H9 (cell line): ENCODE measurements at regions not wholly inside any gene's neighbourhood (a gene's known extent, or its start where the extent isn't known, plus 50 kb on each side); places are given as distances from the start of the nearest gene placed in this dataset.

ENCODE experiments used
- DNase-seq: peaks from one replicate; pipeline ENCODE4 v3.0.0-alpha.2; 2017
- H2AFZ ChIP-seq: one replicate; pipeline ENCODE4 v1.6.1; 2013; ENCODE audit warnings: mild to moderate bottlenecking, low read length, control low read depth, moderate library complexity
- H2AK5ac ChIP-seq: 2 replicates; pipeline ENCODE4 v1.6.1; 2013; ENCODE audit warnings: low read length, control low read depth, mixed read lengths; ENCODE audit not compliant: insufficient read length
- H2BK120ac ChIP-seq: one replicate; pipeline ENCODE4 v1.6.1; 2013; ENCODE audit warnings: low read depth, mild to moderate bottlenecking, low read length, control low read depth, inconsistent platforms; ENCODE audit not compliant: poor library complexity, severe bottlenecking
- H2BK12ac ChIP-seq: 2 replicates; pipeline ENCODE4 v1.6.1; 2013; ENCODE audit warnings: low read length, control low read depth, mixed read lengths, low read depth; ENCODE audit not compliant: insufficient read length
- H2BK15ac ChIP-seq: 2 replicates; pipeline ENCODE4 v1.6.1; 2013; ENCODE audit warnings: low read depth, low read length, control low read depth
- H2BK20ac ChIP-seq: one replicate; pipeline ENCODE4 v1.6.1; 2013; ENCODE audit warnings: low read depth, mild to moderate bottlenecking, low read length, control low read depth, inconsistent platforms; ENCODE audit not compliant: poor library complexity, severe bottlenecking
- H2BK5ac ChIP-seq: 2 replicates; pipeline ENCODE4 v1.6.1; 2013; ENCODE audit warnings: low read length, control low read depth, mixed read lengths; ENCODE audit not compliant: insufficient read length
- H3K14ac ChIP-seq: 2 replicates; pipeline ENCODE4 v1.6.1; 2013; ENCODE audit warnings: low read length, control low read depth; ENCODE audit not compliant: insufficient read depth
- H3K18ac ChIP-seq: 2 replicates; pipeline ENCODE4 v1.6.1; 2013; ENCODE audit warnings: low read depth, mild to moderate bottlenecking, mixed read lengths, low read length, control low read depth; ENCODE audit not compliant: insufficient read length
- H3K23ac ChIP-seq: 2 replicates; pipeline ENCODE4 v1.6.1; 2013; ENCODE audit warnings: low read length, control low read depth, mixed read lengths, low read depth; ENCODE audit not compliant: insufficient read length
- H3K23me2 ChIP-seq: 2 replicates; pipeline ENCODE4 v1.6.1; 2013; ENCODE audit warnings: low read depth, mild to moderate bottlenecking, mixed read lengths, low read length, control low read depth; ENCODE audit not compliant: insufficient read length, poor library complexity, severe bottlenecking
- H3K27ac ChIP-seq: 2 replicates; pipeline ENCODE4 v1.5.1; 2013; ENCODE audit warnings: low read length, control low read depth, mixed read lengths, low read depth; ENCODE audit not compliant: insufficient read length
- H3K27me3 ChIP-seq: 2 replicates; pipeline ENCODE4 v1.6.1; 2013; ENCODE audit warnings: low read length, control low read depth, inconsistent platforms; ENCODE audit not compliant: insufficient read depth
- H3K4ac ChIP-seq: 2 replicates; pipeline ENCODE4 v1.6.1; 2013; ENCODE audit warnings: low read depth, mild to moderate bottlenecking, control low read depth, inconsistent platforms, low read length, moderate library complexity
- H3K4me1 ChIP-seq: 2 replicates; pipeline ENCODE4 v1.6.1; 2013; ENCODE audit warnings: low read length, control low read depth, inconsistent platforms; ENCODE audit not compliant: insufficient read depth
- H3K4me2 ChIP-seq: 2 replicates; pipeline ENCODE4 v1.6.1; 2013; ENCODE audit warnings: low read length, control low read depth, mixed read lengths; ENCODE audit not compliant: insufficient read length, insufficient read depth
- H3K56ac ChIP-seq: 2 replicates; pipeline ENCODE4 v1.6.1; 2013; ENCODE audit warnings: low read depth, mild to moderate bottlenecking, mixed read lengths, low read length, control low read depth; ENCODE audit not compliant: insufficient read length
- H3K79me1 ChIP-seq: 2 replicates; pipeline ENCODE4 v1.6.1; 2013; ENCODE audit warnings: low read depth, mild to moderate bottlenecking, moderate library complexity, low read length, control low read depth, inconsistent platforms; ENCODE audit not compliant: insufficient read depth, poor library complexity, severe bottlenecking
- H3K79me2 ChIP-seq: 2 replicates; pipeline ENCODE4 v1.6.1; 2013; ENCODE audit warnings: low read length, control low read depth, inconsistent platforms; ENCODE audit not compliant: insufficient read depth
- H3K9ac ChIP-seq: 2 replicates; pipeline ENCODE4 v1.6.1; 2013; ENCODE audit warnings: low read length, control low read depth, mixed read lengths; ENCODE audit not compliant: insufficient read length; ENCODE audit errors: extremely low read depth
- H3K9me3 ChIP-seq: one replicate; pipeline ENCODE4 v1.6.1; 2013; ENCODE audit warnings: low read depth, low read length, inconsistent platforms; ENCODE audit not compliant: control insufficient read depth
- H3T11ph ChIP-seq: one replicate; pipeline ENCODE4 v1.6.1; 2013; ENCODE audit warnings: mild to moderate bottlenecking, low read length, control low read depth, inconsistent platforms
- H4K20me1 ChIP-seq: one replicate; pipeline ENCODE4 v1.6.1; 2013; ENCODE audit not compliant: control insufficient read depth, insufficient read length, insufficient read depth
- H4K5ac ChIP-seq: 2 replicates; pipeline ENCODE4 v1.6.1; 2013; ENCODE audit warnings: low read depth, mild to moderate bottlenecking, mixed read lengths, low read length, control low read depth; ENCODE audit not compliant: insufficient read length
- H4K8ac ChIP-seq: replicated peaks from 2 replicates; pipeline ENCODE4 v1.6.1; 2013; ENCODE audit warnings: low read length, control low read depth, mixed read lengths, low read depth; ENCODE audit not compliant: insufficient read length
- H4K91ac ChIP-seq: 2 replicates; pipeline ENCODE4 v1.6.1; 2013; ENCODE audit warnings: low read depth, mild to moderate bottlenecking, moderate library complexity, mixed read lengths, low read length, control low read depth; ENCODE audit not compliant: insufficient read length
- H3K27ac Mint-ChIP-seq, 3 experiments: 2 replicates in 2 of 3; 3 replicates in 1 of 3; pipeline ENCODE4 v1.8.0; 2020 to 2021; ENCODE audit warnings: mixed read lengths in 3 of 3, mild to moderate bottlenecking in 1 of 3, moderate library complexity in 1 of 3
- H3K27me3 Mint-ChIP-seq: 2 replicates; pipeline ENCODE4 v1.8.0; 2021; ENCODE audit warnings: low read depth, mild to moderate bottlenecking, moderate library complexity, mixed read lengths
- H3K36me3 Mint-ChIP-seq, 3 experiments: 2 replicates in 2 of 3; 3 replicates in 1 of 3; pipeline ENCODE4 v1.8.0; 2020 to 2021; ENCODE audit warnings: low read depth in 3 of 3, mixed read lengths in 3 of 3; ENCODE audit not compliant: insufficient read depth in 1 of 3
- H3K4me1 Mint-ChIP-seq, 2 experiments: 2 replicates each; pipeline ENCODE4 v1.8.0; 2020; ENCODE audit warnings: mixed read lengths in 2 of 2
- H3K4me3 Mint-ChIP-seq, 2 experiments: 2 replicates in 1 of 2; 3 replicates in 1 of 2; pipeline ENCODE4 v1.8.0; 2020 to 2021; ENCODE audit warnings: mild to moderate bottlenecking in 2 of 2, mixed read lengths in 2 of 2, moderate library complexity in 1 of 2
- H3K9me3 Mint-ChIP-seq, 2 experiments: 2 replicates in 1 of 2; 3 replicates in 1 of 2; pipeline ENCODE4 v1.8.0; 2020; ENCODE audit warnings: mild to moderate bottlenecking in 2 of 2, mixed read lengths in 2 of 2, moderate library complexity in 1 of 2
- WGBS: extraction: QIAGEN DNeasy Blood & Tissue Kit; methylation state at CpG from one replicate; pipeline ENCODE4 v1.1.7; 2013; ENCODE audit warnings: missing lambda C conversion rate, low lambda C conversion rate, mixed read lengths; ENCODE audit not compliant: insufficient read length; ENCODE audit errors: extremely low coverage; 5-methylcytosine and 5-hydroxymethylcytosine counted together
- TF ChIP-seq, protein P1 (sequence below): fragments of 200-600 bp; sonication (generic); conservative IDR thresholded peaks from 3 replicates; pipeline ENCODE4 v1.8.0; 2021; ENCODE audit warnings: antibody characterized with exemption, mild to moderate bottlenecking

DNA sequence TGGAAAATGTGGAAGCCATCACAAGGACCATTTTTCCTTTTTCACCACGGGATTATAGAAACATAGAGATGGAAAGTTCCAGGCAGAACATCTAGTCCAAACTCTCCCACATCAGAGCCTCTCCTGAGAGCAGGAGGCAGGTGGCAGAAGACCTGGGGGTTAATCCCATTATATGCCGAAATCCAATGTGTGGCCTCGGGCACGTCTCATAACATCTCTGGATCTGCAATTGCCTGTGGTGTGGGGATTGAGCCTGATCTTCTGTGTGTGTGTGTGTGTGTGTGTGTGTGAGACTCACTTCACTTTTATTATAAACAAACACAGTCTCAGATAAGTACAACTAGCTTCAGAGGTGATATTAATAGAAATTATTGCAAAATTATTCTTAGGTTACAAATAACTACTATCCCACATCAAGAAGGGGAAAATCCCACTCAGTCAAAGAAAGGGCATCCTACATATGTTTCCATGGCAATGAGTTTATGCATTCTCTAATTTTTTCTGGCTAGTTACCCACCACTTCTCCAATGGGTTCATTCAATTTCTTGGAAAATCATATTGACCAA, 199.1 kb downstream of the FOXL1 start:
- Histone ChIP-seq H3K27ac (no peak overlapping the region), H3K4ac (no peak overlapping the region), H4K91ac (no peak overlapping the region), H2BK5ac (no peak overlapping the region), H3K23me2 (no peaks in the 10 kb centered on the region), H3K9me3 (no peaks in the 10 kb centered on the region), H4K8ac (no peak overlapping the region), H3K4me2 (no peak overlapping the region), H3K18ac (no peak overlapping the region), H2BK120ac (no peak overlapping the region), H3K23ac (no peak overlapping the region), H2BK20ac (no peak overlapping the region), H4K20me1 (no peaks in the 10 kb centered on the region), H3K4me1 (no peaks in the 10 kb centered on the region), H3K79me1 (no peaks in the 10 kb centered on the region), H3T11ph (no peak overlapping the region), H4K5ac (no peak overlapping the region), H2BK12ac (no peak overlapping the region), H2AK5ac (no peak overlapping the region), H3K9ac (no peak overlapping the region), H2AFZ (no peak overlapping the region), H3K56ac (no peak overlapping the region), H2BK15ac (no peak overlapping the region), H3K14ac (no peak overlapping the region), H3K27me3 (no peaks in the 10 kb centered on the region), H3K79me2 (no peaks in the 10 kb centered on the region)
- TF ChIP-seq, protein P1, sequence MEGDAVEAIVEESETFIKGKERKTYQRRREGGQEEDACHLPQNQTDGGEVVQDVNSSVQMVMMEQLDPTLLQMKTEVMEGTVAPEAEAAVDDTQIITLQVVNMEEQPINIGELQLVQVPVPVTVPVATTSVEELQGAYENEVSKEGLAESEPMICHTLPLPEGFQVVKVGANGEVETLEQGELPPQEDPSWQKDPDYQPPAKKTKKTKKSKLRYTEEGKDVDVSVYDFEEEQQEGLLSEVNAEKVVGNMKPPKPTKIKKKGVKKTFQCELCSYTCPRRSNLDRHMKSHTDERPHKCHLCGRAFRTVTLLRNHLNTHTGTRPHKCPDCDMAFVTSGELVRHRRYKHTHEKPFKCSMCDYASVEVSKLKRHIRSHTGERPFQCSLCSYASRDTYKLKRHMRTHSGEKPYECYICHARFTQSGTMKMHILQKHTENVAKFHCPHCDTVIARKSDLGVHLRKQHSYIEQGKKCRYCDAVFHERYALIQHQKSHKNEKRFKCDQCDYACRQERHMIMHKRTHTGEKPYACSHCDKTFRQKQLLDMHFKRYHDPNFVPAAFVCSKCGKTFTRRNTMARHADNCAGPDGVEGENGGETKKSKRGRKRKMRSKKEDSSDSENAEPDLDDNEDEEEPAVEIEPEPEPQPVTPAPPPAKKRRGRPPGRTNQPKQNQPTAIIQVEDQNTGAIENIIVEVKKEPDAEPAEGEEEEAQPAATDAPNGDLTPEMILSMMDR: no peak
- Mint-ChIP-seq H3K9me3 (no peaks in the 10 kb centered on the region), H3K27ac (no peak overlapping the region), H3K4me3 (no peak overlapping the region), H3K27me3 (peaks cover 3% of the 10 kb centered on the region; the same call in 1 of the 2 replicates), H3K4me1 (peaks cover 10 to 11% of the 10 kb centered on the region in 2 experiments), H3K36me3 (no peaks in the 10 kb centered on the region)
- no CpG with 5 or more reads among the region's 4 CpGs for WGBS
- DNase-seq: no peak
